GM12864 (cell line): ENCODE measurements at regions not wholly inside any gene's neighbourhood (a gene's known extent, or its start where the extent isn't known, plus 50 kb on each side); places are given as distances from the start of the nearest gene placed in this dataset.

Experiments
- DNase-seq: peaks from one replicate; pipeline ENCODE4 v3.0.0-alpha.2; 2011; ENCODE audit warnings: low read depth
- H3K4me3 ChIP-seq: 2 replicates; pipeline ENCODE4 v1.5.1; 2011; ENCODE audit warnings: mild to moderate bottlenecking, low read depth, low read length, control low read depth
- TF ChIP-seq, protein P1 (sequence below): IDR thresholded peaks from 2 replicates; pipeline ENCODE4 v1.5.1; 2011; ENCODE audit warnings: low read depth, mild to moderate bottlenecking, moderate library complexity, low read length, control low read depth, inconsistent platforms; ENCODE audit errors: missing control alignments

DNA sequence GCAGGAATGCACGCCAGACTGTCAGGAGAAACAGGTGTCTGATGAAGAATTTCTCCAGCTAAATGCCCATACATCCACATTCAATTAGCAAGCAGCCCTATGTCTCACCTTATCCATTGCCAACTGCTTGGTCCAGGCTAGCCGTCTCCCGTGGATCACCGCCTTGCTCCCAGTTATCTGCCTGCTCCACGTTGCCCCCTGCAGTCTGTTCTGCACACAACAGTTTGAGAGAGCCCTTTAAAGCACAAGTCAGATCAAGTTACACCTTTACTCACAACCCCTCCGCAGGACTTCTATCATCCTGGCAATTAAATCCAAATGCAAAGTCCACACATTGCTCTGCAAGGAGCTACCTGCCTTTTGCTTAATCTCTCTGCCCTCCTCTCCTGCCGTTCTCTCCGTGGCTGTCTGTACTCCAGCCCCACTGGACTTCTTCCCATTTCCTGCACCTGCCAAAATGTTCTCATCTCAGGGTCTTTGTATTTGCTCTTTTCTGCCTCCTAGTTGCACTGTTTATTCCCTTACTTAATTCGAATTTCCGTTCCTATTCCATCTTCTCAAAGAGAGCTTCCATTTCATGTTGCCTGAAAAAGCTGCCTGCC is 185.3 kb upstream of the LARGE1 start:
- no peak overlapping the region for H3K4me3 ChIP-seq
- TF ChIP-seq, protein P1, sequence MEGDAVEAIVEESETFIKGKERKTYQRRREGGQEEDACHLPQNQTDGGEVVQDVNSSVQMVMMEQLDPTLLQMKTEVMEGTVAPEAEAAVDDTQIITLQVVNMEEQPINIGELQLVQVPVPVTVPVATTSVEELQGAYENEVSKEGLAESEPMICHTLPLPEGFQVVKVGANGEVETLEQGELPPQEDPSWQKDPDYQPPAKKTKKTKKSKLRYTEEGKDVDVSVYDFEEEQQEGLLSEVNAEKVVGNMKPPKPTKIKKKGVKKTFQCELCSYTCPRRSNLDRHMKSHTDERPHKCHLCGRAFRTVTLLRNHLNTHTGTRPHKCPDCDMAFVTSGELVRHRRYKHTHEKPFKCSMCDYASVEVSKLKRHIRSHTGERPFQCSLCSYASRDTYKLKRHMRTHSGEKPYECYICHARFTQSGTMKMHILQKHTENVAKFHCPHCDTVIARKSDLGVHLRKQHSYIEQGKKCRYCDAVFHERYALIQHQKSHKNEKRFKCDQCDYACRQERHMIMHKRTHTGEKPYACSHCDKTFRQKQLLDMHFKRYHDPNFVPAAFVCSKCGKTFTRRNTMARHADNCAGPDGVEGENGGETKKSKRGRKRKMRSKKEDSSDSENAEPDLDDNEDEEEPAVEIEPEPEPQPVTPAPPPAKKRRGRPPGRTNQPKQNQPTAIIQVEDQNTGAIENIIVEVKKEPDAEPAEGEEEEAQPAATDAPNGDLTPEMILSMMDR: peak; percentile 82
- no peak for DNase-seq

DNA sequence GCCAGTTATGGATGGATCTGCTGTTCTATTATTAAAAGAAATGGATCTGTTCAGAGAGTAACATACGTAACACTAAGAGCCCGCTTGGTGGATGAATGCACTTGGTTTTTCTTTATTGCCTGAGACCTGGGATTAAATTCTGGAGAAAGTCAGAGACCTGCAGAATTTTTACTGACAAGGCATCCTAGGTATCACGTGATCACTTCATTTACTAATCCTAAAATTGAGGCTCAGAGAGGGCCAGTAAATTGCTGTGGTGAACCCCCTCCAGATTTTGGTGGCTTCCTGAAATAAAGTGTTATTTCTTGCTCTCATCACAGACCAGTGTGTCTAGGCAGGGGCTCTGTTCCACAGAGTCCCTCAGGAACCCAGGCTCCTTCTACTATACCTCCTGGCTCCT is 187.9 kb upstream of the LARGE1 start:
- TF ChIP-seq, protein P1: no peak
- no peak overlapping the region for H3K4me3 ChIP-seq

DNA sequence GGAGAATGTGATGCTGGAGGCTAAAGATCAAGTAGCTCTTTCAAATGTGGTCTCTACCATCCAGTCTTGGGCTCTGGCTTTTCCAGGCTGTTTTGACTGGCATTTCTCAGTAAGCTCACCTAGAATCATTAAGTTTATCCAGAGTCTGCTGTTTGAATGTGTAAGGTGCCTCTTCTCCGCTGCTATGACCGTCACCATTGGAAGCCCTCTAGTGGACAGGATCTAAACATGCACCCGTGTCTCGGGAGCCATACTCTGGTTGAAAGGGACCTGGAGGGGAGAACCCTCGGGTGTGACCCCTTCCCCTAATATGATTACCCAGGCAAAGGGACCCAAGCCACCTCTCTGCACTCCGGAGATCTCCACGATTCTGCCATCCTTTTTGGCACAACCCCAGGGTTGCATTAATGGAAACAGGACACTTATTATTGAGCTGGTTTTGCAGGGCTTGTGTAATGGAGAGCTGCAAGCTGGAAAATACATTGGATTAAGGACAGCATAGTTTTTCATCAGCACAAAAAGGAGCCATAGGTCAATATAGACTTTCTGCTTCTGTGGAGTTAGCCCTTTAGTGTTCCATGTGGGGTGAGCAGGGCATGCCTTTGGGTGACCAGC is 191.0 kb upstream of the LARGE1 start:
- TF ChIP-seq, protein P1: peak; percentile 92
- no peak for DNase-seq
- H3K4me3 ChIP-seq: no peak overlapping the region

More for the DNA sequence above, 187.9 kb upstream of the LARGE1 start:
- DNase-seq: no peak

DNA sequence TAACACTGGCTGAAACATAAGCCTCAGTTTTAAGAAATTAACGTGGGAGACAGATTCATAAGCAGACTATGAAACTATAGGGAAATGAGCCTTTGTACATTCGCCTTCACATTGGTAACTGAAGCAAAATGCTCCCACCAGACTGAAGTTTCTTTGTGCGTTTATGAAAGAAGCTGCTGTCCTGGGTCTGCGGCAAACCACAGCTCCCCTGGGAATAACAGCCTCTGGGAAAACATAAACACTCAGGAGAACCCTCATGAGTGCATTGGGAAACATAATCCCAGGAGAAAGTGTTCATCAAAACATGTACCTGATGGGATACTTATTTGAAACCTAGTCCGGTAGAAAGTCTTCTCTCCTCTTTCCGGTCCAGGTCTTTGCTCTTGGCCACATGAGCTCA is 193.1 kb upstream of the LARGE1 start:
- H3K4me3 ChIP-seq: no peak overlapping the region

DNA sequence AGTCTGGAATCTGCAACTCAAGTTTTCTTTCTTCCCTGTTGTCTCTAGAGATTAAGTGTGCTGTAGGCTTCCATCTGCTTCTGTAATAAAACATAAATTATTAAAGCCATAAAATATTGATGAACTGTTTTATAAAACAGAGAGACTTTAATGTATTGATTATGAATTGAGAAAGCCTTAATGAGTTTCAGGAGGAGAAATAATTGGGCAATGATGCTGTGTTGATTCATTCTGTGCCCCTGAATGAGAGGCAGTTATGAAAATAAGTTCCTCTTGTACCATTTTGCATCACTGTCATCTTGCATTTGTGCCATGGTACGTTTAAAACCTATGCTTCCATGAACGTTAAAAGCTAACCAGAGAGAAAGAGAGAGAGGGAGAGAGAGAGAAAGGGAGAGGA is 194.1 kb upstream of the LARGE1 start:
- TF ChIP-seq, protein P1: no peak
- DNase-seq: no peak
- no peak overlapping the region for H3K4me3 ChIP-seq

More for the DNA sequence above, 193.1 kb upstream of the LARGE1 start:
- TF ChIP-seq, protein P1: no peak
- no peak for DNase-seq

DNA sequence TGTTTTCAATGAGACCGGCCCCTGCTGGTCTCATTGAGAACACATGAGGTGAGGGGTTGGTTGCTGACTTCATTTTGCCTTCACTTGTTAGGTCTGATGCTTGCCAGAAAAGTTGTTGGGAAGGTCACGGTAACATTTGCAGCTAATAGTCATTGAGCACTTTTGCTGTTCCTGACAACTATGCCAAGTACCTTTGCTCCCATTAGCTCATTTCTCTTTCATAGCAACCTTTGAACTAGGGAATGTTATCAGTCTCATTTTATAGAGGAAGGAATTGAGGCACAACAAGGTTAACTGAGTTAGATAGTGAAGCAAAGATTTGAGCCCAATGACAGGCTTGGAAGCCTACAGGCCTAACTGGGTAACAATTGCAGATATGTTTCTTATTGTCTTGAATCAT is 195.4 kb upstream of the LARGE1 start:
- no peak overlapping the region for H3K4me3 ChIP-seq
- TF ChIP-seq, protein P1: no peak
- DNase-seq: no peak

DNA sequence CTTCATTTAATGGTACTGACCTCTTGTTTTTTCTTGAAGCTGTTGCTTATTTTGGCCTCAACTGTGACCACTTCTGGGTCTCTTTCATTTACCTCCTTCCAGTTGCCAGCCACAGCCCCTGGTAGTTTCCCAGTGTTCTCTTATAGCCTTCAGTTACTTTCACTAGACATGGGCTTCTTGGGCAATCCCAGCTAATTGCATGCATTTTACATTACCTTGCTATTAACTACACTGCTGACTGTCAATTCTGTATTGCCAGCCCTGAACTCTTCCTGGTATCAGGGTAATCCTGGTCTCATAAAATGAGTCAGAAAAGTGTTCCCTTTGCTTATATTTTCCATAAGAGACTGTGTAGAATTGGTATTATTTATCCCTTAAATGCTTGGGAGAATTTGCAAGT is 195.8 kb upstream of the LARGE1 start:
- TF ChIP-seq, protein P1: no peak
- no peak for DNase-seq
- H3K4me3 ChIP-seq: no peak overlapping the region
